HT1080 (cell line): ENCODE measurements at regions not wholly inside any gene's neighbourhood (a gene's known extent, or its start where the extent isn't known, plus 50 kb on each side); places are given as distances from the start of the nearest gene placed in this dataset.
"Not testable (repeated sequence)": the region's sequence is repeated elsewhere in the genome, so short reads cannot be mapped to it uniquely, and the experiment has no call there.

Source experiments
- DNase-seq: peaks from one replicate; pipeline ENCODE4 v3.0.0-alpha.2; 2015; ENCODE audit warnings: low read depth

DNA sequence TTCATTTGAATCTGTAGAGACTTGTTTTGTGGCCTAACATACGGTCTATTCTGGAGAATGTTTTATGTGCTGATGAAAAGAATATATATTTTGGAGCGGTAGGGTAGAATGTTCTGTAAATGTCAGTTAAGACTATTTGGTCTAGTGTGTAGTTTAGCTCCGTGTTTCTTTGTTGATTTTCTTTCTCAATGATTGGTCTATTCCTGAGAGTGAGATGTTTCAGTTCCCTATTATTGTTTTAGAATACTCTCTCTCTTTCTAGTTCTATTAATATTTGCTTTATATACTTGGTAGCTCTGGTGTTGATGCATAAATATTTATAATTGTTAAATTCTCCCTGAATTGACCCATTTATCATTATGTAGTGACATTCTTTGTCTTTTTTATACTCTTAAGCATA lies 236.5 kb downstream of the GLUD2 start:
- DNase-seq: no peak

DNA sequence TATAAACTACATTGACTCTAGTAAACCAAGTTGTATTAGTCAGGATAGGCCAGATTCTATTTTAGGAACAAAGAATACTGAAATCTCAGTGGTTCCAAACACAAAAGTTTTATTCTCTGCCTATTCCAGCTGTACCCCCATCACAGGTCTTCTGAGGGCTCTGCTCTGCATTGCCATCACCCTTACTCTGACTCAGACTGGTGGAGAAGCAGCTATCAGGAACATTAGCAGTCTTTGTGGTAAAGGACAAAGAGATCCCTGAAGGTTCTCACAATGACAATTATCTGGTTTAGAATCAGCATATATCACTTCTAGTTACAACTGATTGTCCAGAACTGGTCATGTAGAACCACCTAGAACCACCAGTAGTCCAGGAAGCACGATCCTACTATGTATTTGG lies 251.1 kb downstream of the GLUD2 start:
- DNase-seq: no peak

DNA sequence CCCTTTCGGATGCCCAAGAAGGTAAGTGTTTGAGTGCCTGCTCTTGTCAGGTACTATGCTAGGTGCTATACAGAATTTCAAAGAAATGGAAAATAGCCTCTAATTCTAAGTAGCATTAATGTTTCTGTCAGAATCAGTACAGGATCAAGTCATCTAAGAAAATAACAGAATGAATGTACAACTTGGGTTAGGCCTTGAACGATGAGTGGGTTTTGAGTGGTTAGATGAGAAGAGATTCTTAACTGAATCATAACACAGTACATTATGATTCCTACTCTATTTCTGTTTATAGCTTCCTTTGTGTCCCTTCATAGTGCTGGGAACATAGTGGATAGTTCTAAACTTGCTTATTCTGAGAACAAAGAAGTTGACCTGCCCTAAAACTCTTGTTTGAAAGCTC lies 253.9 kb downstream of the GLUD2 start:
- DNase-seq: no peak

DNA sequence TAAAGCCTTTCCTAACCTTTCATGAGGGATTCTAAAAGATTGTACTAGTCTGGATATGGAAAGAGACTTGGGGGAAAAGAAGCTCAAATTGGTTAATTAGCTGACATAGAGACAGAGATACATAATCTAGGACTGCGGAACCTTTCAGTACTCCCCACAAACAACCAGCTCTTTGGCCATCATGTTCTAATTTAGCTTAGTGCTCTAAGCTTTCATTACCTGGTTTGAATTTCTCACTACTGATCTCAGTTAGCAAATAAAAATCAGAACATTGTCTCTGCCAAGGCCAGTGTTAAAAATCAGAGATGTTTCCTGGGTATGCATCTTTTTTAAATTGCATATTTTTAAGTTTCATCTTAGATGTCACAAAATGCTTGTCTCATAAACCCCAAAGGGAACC lies 254.4 kb downstream of the GLUD2 start:
- no peak for DNase-seq

DNA sequence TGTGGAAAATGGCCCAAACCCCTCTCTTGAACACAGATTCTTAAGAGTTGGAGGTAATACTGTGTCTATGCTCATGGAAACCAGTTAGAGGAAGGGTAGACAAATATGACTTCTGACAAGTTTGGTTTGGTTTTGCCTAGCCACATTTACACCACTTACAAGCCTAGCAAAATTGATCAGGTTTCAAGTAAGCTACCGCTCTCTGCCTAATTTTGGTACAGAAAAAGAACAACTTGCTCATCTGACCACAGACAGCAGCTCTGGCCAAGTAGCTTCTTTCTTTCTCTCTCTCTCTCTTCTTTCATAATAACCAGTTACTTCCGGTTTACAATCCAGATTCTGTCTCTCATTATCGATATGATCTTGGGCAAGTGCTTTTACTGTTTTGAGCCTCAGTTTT lies 260.0 kb downstream of the GLUD2 start:
- no peak for DNase-seq

DNA sequence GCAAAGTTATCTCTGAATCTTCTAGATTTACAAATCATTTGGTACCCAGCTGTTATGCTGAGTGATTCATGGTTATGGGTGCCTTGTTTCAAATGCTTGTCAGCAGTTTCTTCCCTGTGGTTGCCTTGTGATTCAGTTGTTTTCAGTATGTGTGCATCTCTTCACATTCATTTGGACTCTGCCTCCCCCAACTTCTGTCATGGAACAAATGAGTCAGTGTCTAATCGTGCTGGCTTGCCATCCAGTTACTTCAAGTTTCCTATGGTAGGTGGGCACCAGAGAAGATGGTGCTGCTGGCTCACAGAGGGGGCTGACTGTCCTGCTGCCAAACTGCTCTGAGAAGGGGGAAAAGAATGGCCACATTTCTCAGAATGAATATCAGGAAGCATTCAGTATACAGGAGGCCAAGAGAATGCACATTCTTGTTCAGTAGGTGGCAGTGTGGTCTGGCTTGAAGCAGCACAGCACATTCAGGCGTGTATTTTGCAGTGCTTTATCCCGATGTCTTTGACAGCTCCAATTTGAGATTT lies 260.9 kb downstream of the GLUD2 start:
- DNase-seq: peak; percentile 12

DNA sequence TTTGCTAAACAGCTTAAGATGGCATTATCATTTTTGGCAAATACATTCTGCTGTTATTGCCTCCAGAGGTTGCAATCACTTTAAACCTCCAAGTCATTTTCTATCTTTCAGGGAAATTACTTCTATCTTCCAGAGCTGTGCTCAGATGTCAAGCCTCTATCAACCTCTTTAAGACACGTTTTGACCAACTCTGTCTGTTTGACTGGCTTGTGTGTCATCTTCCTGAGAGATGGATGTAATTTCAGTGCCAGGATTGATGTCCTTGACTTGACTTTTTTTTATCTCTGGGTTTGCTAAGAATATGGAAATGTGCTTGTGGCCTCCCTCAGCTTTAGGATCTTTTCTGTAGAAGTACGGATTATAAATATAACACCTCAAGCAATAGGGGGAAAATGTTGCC lies 263.4 kb downstream of the GLUD2 start:
- DNase-seq: no peak

DNA sequence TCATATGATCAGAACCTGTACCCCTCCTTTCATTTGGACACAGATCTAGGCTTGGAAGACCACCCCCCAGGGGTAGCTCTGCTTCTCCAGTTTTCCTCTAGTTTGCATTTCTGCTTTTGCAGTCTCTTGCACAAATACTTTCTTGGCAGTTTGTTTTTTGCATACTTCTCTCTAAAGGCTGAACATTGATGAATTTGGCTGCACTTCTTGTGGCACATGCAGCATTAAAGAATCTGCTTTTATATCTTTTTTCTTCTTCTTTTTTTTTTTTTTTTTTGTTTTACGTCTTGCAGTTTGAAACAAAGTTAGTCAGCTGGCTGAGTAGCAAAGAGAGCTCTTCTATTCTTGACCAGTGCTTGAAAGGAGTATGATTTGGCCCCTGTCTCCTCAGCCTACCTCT lies 273.0 kb downstream of the GLUD2 start:
- no peak for DNase-seq

DNA sequence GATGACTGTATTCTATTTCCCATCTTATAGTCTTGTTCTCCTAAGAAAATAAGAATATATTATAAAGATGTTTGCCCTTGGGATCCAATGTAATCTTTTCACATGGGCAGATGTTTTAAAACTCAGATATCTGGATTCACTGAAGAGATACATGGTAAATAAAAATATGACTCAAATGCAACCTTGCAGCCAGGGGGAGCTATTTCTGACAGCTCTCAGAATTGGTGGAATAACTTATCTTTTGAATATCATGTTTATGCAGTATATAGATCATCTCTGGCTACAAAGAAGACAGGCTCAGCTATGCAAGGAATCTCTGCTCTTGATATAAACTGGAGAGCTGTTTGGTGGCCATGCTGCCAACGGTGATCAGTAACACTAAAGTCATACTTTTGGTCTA lies 274.7 kb downstream of the GLUD2 start:
- no peak for DNase-seq

DNA sequence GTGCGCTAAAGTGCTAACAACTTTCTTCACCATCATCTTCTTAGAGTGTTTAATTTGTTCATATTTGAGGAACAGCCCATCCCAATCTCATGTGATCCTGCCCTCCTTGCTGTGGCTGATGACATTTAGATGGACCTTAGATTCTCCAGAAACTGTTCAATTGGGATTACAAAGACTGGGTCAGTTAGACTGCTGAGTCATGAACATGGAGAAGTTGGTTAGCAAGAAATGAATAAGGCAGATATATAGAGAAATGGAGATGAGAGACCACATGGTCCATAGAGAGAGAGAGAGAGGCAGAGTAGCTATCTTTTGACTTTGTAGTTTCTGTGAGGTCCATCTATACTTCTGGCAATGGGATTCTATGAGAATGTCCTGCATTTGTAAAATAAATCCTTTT lies 275.9 kb downstream of the GLUD2 start:
- no peak for DNase-seq

DNA sequence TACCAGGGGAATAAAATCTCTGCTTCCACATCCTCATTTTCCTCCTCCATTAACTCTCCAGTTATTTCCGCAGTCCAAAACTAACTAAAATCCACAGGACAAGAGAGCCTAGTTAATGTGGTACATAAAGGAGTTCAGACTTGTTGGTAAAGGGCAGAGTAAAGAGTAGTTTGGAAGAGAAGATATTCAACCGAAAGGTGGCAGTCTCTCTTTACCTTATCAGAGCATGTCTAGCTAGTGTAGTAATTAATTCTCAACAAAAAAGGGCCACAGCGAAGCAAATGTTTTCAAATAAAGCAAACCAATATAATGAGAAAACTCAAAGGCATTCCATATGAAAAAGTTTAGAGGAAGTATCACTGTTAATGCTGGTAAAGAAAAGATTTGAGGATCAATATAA lies 286.5 kb downstream of the GLUD2 start:
- DNase-seq: no peak

DNA sequence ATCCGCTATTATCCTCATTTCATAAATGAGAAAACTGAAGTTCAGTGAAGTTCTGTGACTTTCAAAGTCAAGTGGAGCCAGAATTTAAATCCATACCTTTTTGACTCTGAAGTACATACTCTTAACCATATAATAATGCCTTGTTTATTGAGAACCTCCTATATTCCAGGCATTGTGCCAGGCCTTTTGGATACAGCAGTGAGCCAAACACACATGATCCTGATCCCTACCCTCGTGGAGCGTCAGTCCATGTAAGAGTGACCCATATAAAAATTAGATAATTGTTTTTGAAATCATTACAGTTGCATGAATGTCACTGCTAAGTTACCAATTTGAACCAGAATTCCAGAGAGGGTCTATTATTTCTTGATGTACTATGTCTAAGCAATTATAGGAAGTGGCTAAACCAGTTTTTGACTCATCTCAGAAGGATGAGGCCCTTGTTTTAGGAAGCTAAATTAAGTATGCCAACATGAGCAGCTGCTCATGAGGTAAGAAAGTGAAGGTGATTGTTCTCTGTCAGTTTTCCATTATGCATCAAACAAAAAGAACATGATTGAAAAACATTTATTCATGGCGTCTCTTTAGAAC lies 289.5 kb downstream of the GLUD2 start:
- DNase-seq: no peak

DNA sequence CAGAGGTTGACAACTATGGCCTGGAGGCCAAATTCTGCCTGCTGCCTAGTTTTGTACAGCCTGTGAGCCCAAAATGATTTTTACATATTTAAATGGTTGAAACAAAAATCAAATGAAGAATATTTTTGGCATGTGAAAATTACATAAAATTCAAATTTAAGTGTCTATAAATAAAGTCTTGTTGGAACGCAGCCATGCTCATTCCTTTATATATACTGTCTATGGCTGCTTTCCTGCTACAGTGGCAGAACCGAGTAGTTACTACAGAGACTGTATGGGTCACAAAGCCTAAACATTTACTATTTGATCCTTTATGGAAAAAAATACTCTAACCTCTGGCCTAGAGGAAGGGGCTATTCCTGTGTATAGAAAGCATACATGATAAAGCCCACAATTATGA lies 290.4 kb downstream of the GLUD2 start:
- no peak for DNase-seq

DNA sequence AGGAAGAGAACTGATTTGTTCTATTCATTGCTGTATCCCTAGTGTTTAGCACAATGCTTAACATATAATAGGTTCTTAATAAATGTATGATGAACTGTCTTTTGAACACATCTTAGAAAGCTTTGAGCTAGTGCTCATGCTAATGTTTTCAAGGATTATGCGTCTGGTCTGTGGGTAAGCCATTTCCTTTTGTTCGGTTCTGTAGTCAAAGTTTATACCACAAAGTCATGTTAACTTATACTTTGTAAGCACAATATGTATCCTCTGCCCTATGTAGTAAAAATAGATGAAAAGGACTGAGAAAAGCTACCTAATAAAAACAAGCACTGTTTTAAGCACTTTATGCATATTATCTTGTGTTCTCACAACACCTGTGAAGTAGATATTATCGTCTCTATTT lies 301.9 kb downstream of the GLUD2 start:
- DNase-seq: no peak

DNA sequence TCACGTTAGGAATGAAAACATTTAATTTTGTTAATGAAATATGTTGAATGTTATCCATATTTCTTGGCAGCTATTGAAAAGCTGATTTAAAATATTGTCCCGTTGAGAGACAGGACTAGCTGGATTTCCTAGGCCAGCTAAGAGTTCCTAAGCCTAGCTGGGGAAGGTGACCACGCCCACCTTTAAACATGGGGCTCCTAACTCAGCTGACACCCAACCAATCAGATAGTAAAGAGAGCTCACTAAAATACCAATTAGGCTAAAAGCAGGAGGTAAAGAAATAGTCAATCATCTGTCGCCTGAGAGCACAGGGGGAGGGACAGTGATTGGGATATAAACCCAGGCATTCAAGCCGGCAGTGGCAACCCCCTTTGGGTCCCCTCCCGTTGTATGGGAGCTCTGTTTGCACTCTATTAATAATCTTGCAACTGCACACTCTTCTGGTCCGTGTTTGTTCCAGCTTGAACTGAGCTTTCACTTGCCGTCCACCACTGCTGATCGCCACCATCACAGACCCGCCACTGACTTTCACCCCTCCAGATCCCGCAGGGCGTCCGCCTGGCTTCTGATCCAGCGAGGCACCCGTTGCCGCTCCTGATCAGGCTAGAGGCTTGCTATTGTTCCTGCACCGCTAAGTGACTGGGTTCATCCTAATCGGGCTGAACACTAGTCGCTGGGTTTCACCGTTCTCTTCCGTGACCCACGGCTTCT lies 308.9 kb downstream of the GLUD2 start:
- DNase-seq: no peak

DNA sequence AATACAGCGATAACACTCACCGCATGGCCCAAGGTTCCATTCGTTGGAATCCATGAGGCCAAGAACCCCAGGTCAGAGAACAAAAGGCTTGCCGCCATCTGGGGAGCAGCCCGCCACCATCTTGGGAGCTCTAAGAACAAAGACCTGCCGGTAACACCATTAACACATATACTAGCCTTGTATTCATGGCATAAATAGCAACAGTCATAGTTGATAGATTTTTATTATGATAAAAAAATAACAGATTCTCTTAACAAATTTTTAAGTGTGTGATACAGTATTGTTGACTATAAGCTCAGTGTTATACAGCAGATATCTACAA lies 309.4 kb downstream of the GLUD2 start:
- DNase-seq: no peak

DNA sequence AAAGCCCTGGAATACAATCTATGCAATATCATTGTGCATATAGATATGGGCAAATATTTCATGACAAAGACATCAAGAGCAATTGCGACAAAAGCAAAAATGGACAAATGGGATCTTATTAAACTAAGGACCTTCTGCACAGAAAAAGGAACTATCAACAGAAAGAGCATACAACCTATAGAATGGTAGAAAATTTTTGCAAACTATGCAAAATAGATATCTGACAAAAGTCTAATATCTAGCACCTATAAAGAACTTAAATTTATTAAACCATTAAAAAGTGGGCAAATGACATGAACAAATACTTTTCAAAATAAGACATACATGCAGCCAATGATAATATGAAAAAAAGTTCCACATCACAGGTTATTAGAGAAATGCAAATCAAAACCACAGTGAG lies 312.9 kb downstream of the GLUD2 start:
- no peak for DNase-seq

DNA sequence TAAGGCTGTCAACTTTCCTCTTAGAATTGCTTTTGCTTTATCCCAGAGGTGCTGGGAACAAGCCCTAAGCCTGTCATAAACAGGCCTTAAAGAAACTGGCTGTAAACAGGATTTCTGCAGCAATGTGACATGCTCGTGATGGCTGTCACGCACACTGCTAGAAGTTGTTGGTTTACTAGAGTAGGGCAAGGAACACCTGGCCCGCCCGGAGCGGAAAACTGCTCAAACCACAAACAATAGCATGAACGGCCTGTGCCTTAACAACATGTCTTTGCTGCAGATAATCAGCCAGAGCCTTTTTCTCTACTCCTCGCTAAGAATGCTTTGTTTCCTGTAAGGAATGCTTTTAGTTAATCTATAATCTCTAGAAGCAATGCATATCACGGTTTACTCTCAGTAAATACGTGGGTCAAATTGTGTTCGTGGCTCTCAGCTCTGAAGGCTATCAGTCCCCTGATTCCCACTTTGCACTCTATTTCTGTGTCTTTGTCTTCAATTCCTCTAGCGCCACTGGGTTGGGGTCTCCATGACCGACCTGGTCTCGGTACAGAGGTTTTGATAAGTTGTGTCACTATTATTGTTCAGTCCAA lies 318.3 kb downstream of the GLUD2 start:
- DNase-seq: no peak

DNA sequence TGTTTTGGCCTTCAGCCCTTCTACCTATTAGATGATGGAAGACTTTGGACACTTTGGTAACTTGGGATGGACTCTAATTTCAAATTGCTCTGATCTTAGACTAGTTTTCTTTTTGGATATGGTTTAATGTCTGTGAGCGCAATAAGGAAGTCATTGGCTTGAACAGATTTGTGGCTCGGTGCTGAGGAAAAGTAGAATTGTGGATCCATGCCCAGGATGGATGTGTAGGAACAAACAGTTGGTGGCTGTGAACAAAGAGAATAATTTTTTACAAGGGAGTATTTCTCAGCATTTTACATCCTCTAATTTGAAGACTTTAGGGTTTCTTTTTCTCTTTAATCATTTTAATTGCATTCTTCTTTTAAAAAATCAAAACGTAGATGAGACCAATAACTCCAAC lies 327.1 kb downstream of the GLUD2 start:
- no peak for DNase-seq

DNA sequence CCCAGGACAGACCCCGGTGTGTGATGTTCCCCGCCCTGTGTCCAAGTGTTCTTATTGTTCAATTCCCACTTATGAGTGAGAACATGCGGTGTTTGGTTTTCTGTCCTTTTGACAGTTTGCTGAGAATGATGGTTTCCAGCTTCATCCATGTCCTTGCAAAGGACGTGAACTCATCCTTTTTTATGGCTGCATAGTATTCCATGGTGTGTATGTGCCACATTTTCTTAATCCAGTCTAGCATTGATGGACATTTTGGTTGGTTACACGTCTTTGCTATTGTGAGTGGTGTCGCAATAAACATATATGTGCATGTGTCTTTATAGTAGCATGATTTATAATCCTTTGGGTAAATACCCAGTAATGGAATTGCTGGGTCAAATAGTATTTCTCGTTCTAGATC lies 334.5 kb downstream of the GLUD2 start:
- DNase-seq: not testable (repeated sequence)

DNA sequence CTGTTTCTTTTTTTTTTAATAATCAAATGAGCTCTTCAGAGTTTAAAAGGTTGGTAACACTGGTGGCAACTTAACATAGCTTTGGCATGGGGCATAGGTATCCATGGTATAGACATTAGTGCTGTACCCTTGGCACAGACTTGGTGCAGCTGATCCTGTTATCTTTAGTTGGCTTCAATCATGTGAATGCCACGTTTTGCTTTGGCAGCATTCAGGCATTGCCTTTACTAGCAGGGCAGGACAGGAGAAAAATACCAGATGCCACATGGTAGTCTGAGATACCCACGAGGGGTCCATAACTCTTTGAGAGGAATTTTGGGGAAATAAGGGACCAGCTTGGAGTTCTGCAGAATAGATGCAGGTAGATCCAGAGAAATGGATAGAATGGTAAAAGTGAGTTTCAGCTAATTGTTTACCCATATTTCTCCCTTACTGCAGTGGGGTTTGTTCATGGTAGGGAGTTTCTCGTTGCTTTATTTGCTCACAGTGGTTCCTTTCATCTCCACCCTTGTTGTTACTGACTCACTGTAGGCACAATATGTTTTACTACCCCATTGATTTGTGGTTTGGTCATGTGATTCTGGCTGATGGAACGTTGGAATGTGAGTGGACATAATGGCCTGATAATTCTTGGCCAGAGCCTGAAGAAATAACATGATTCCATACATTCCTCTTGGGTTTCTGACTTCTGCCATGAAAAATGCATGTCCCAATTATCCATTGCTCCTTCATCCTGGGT lies 342.7 kb downstream of the GLUD2 start:
- DNase-seq: peak; percentile 1

DNA sequence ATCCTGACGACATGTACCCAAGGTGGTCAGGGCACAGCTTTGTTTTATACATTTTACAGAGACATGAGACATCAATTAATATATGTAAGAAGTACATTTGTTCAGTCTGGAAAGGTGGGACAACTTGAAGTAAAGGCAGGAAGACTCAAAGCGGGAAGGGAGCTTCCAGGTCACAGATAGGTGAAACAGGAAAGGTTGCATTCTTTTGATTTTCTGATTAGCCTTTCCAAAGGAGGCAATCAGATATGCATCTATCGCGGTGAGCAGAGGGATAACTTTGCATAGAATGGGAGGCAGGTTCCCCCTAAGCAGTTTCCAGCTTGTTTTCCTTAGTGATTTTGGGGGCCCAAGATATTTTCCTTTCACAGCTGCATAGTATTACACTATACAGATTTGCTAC lies 358.4 kb downstream of the GLUD2 start:
- no peak for DNase-seq
